GM12878 (cell line): ENCODE measurements at regions not wholly inside any gene's neighbourhood (a gene's known extent, or its start where the extent isn't known, plus 50 kb on each side); places are given as distances from the start of the nearest gene placed in this dataset.

Source experiments
- POLR2A ChIP-seq: IDR thresholded peaks from 2 replicates; pipeline ENCODE4 v1.6.1; 2011; ENCODE audit warnings: low read depth, mild to moderate bottlenecking, low read length
- POLR2AphosphoS5 ChIP-seq: IDR thresholded peaks from 2 replicates; pipeline ENCODE4 v1.6.1; 2011; ENCODE audit warnings: mild to moderate bottlenecking, low read length, inconsistent platforms
- SUPT20H ChIP-seq: IDR thresholded peaks from 2 replicates; pipeline ENCODE4 v1.6.1; 2011; ENCODE audit warnings: low read depth, mild to moderate bottlenecking, low read length, moderate library complexity, borderline replicate concordance; ENCODE audit not compliant: control insufficient read depth
- USF2 ChIP-seq: IDR thresholded peaks from 2 replicates; pipeline ENCODE4 v1.6.1; 2011; ENCODE audit warnings: low read depth, low read length, improper control_type of control experiment, borderline replicate concordance
- ZSCAN29 ChIP-seq: fragments of 450-650 bp; IDR thresholded peaks from 2 replicates; pipeline ENCODE4 v1.6.1; 2017; ENCODE audit warnings: mild to moderate bottlenecking, moderate library complexity
- TF ChIP-seq, protein P1 (sequence below): fragments of 450-650 bp; formaldehyde crosslinking; IDR thresholded peaks from 2 replicates; pipeline ENCODE4 v1.4.0; 2020; ENCODE audit warnings: mild to moderate bottlenecking, moderate library complexity
- TF ChIP-seq, protein P2 (sequence below), 3 experiments: IDR thresholded peaks in 2 of 3; conservative IDR thresholded peaks in 1 of 3; 2 replicates each; pipeline ENCODE4 v1.5.1; 2011; ENCODE audit warnings: low read depth in 3 of 3, low read length in 3 of 3, mild to moderate bottlenecking in 3 of 3, control low read depth in 2 of 3, moderate library complexity in 2 of 3, inconsistent platforms in 1 of 3, mixed read lengths in 1 of 3; ENCODE audit not compliant: control insufficient read depth in 2 of 3, insufficient read depth in 1 of 3; ENCODE audit errors: extremely low read depth in 1 of 3

DNA sequence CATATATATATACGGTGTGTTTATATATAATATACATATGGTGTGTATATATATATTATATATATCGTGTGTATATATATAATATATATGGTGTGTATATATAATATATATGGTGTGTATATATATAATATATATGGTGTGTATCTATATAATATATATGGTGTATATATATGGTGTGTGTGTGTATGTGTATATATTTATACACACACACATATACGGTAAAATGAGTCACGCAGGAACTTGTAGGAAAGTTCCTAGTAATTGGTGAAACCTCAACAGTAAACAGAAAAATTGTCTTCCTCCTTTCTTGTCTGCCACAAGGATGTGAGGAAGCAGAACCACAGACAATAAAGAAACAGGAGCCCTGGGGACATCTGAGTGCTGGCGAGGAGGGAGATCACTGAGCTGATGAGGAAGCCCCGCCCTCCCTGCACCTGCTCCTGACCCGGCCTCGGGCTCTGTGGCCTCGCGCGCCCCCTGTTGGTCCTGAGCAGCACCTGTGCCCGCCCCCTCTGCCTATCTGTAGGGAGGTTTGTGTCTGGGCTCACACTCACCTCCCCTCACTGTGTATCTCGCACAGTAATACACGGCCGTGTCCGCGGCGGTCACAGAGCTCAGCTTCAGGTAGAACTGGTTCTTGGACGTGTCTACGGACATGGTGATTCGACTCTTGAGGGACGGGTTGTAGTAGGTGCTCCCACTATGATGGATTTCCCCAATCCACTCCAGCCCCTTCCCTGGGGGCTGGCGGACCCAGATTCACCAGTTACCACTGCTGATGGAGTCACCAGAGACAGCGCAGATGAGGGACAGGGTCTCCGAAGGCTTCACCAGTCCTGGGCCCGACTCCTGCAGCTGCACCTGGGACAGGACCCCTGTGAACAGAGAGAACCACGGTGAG is 1079.4 kb downstream of the TMEM121 start:
- TF ChIP-seq POLR2A (no peak), POLR2AphosphoS5 (no peak), USF2 (no peak), SUPT20H (no peak), ZSCAN29 (no peak)
- TF ChIP-seq, protein P1, sequence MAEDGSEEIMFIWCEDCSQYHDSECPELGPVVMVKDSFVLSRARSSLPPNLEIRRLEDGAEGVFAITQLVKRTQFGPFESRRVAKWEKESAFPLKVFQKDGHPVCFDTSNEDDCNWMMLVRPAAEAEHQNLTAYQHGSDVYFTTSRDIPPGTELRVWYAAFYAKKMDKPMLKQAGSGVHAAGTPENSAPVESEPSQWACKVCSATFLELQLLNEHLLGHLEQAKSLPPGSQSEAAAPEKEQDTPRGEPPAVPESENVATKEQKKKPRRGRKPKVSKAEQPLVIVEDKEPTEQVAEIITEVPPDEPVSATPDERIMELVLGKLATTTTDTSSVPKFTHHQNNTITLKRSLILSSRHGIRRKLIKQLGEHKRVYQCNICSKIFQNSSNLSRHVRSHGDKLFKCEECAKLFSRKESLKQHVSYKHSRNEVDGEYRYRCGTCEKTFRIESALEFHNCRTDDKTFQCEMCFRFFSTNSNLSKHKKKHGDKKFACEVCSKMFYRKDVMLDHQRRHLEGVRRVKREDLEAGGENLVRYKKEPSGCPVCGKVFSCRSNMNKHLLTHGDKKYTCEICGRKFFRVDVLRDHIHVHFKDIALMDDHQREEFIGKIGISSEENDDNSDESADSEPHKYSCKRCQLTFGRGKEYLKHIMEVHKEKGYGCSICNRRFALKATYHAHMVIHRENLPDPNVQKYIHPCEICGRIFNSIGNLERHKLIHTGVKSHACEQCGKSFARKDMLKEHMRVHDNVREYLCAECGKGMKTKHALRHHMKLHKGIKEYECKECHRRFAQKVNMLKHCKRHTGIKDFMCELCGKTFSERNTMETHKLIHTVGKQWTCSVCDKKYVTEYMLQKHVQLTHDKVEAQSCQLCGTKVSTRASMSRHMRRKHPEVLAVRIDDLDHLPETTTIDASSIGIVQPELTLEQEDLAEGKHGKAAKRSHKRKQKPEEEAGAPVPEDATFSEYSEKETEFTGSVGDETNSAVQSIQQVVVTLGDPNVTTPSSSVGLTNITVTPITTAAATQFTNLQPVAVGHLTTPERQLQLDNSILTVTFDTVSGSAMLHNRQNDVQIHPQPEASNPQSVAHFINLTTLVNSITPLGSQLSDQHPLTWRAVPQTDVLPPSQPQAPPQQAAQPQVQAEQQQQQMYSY: no peak
- TF ChIP-seq, protein P2, sequence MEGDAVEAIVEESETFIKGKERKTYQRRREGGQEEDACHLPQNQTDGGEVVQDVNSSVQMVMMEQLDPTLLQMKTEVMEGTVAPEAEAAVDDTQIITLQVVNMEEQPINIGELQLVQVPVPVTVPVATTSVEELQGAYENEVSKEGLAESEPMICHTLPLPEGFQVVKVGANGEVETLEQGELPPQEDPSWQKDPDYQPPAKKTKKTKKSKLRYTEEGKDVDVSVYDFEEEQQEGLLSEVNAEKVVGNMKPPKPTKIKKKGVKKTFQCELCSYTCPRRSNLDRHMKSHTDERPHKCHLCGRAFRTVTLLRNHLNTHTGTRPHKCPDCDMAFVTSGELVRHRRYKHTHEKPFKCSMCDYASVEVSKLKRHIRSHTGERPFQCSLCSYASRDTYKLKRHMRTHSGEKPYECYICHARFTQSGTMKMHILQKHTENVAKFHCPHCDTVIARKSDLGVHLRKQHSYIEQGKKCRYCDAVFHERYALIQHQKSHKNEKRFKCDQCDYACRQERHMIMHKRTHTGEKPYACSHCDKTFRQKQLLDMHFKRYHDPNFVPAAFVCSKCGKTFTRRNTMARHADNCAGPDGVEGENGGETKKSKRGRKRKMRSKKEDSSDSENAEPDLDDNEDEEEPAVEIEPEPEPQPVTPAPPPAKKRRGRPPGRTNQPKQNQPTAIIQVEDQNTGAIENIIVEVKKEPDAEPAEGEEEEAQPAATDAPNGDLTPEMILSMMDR (IDR thresholded peaks at IDR 0.05 in 2 of 3, conservative IDR thresholded peaks at IDR 0.05 in 1 of 3; ENCODE audit: control insufficient read depth in 2 of 3, extremely low read depth in 1 of 3, insufficient read depth in 1 of 3, low read depth in 3 of 3, low read length in 3 of 3): peak; percentile 69 to 91 (median 85)
